GM19328 (cell line): ENCODE measurements at regions not wholly inside any gene's neighbourhood (a gene's known extent, or its start where the extent isn't known, plus 50 kb on each side); places are given as distances from the start of the nearest gene placed in this dataset.
"Not testable (repeated sequence)": the region's sequence is repeated elsewhere in the genome, so short reads cannot be mapped to it uniquely, and the experiment has no call there.

ENCODE experiments used
- ATAC-seq: cut with Tn5 transposase; IDR thresholded peaks from one replicate; pipeline ENCODE4 v1.9.1; 2021; ENCODE audit warnings: mild to moderate bottlenecking, moderate library complexity; ENCODE audit not compliant: unreplicated experiment

DNA sequence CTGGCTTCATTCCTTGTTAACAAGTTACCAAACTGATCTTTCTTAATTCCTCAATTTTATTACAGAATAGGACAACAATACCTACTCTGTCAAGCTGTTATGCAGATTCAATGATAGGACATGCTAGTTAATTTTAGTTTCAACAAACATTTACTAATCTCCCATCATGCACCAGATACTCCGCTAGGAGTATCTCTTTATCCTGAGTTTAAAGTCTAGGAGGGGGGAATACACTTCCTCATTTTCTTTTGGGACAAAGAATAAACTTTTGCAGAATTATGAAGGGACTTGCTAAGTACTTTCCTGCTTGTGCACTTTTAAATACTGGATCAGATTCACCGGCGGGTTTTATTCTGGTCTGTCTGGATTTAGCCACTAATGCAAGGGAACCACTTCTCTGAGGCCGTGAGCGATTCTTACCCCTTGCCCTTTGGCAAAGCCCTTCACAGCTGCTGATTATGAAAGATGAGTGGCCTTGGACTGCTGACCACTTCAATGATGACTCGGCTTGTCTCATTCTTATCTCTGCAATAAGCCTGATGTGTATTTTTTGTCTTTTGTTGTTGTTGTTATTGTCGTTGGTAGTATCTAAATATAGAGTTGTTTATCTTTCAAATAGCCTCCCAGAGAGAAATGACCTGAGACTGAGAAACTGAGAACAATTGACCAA lies 73.9 kb downstream of the RMI1 start:
- ATAC-seq = no peak

DNA sequence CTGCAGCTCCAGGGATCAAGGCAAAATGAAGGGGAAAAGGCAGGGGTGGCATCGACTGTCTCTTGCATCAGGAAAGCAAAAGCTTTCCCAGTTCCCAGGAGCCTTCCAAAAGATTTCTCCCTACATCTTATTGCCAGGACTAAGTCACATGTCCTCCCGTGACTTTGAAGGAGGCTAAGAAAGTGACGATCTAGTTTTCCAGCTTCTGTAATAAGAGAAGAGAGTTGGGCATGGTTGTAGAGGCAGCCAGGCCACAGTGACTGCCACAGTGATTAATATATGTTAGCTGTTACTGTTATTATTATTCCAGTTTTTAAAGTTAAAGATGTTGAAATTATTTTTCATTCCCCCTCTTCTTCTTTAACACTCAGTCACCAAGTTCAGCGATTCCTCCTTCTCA lies 77.1 kb downstream of the RMI1 start:
- ATAC-seq = no peak

DNA sequence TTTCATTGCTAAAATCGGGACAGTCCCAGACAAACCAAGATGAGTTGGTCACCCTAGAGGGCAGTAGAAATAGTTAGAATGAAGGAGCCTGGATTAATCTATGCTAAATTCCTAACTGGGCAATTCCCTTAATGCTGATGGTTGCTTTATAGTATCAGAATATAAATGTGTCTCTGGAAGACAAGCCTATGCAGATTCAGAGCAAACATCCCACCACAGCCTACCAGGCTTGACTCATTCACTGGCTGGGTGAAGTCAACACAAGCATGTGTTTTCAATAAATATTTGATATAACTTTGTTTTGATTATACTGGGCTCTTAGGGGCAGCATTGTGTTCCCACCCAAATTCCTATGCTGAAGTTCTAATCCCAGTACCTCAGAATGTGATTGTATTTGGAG lies 79.3 kb downstream of the RMI1 start:
- ATAC-seq = no peak

DNA sequence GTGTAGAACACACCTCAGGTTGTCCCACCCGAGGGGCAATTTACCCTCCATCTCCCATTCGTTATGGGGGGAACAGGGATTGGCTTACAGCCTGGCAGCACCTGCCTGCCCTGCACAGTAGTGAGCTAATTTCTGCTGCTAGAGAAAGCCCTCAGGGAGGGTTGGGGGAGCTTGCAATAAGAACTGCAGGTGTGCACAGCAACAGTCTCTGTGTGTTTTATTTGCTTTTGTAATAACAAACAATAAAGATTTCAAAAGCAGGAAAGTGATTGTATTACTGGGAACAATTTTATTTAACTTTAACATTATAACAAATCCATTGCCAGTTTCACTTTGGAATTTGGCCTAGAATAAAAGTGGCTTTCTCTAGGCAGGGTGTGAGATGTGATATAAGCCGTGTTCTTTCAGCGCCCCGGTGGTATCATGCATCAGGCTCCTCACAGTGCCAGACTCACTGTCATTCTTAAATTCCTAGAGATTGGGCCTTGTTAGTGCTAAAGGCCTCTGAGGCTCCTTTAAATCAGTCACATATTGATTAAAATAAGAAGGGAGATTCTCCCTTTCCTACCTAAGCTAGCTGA lies 81.1 kb downstream of the RMI1 start:
- no peak for ATAC-seq

DNA sequence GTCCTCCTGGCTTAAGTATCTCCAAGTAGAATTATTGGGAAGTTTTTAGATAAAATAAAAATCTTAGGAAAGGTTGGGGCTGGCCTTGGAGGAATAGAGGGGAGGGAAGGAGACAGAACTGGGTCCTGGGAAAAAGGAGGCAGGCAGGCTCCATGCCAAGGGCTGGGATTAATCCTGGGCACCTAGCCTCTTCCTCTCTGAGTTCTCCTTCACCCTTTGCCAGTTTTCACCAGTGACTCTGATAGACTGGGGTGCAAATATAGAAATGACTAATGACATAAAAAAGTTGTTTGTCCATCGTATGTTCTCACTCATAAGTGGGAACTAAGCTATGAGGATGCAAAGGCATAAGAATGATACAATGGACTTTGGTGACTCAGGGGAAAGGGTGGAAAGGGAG lies 81.9 kb downstream of the RMI1 start:
- no peak for ATAC-seq

DNA sequence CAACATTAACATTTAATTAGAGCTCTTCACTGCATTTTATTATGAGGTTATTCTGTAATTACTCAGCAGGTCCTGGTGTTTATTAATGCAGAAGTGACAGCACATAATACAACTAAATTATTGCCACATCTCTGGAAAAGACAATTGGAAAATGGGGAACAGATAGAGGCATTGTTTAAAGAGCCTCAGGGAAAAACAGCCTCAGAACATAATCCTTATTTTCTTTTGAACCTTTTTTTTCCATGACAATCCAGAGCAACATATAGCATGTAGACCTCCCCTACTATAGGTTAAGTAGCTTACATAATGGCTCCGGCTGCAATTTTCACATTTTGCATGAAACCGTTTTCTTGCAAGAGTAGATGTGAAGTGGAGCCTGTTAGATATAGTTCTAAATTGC lies 87.2 kb downstream of the RMI1 start:
- ATAC-seq = no peak

DNA sequence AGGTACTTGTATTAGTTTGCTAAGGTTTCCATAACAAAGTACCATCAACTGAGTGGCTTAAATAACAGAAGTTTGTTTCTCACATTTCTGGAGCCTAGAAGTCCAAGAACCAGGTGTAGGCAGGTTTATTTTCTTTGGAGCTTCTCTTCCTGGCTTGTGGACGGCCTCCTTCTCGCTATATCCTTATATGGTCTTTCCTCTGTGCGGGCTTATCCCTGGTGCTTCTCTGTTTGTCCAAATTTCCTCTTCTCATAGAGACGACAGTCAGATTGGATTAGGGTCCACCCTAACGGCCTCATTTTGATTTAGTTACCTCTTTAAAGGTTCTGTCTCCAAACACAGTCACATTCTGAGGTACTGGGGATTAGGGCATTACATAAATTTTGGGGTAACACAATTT lies 88.3 kb downstream of the RMI1 start:
- ATAC-seq = no peak

DNA sequence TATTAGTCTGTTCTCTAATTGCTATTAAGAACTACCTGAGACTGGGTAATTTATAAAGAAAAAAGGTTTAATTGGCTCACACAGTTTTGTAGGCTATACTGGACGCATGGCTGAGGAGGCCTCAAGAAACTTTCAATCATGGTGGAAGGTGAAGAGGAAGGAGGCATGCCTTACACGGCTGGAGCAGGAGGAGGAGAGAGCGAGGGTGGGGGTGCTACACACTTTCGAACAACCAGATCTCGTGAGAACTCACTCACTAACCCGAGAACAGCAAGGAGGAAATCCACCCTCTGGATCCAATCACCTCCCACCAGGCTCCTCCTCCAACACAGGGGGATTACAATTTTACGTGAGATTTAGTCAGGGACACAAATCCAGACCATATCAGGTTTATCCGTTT lies 90.0 kb downstream of the RMI1 start:
- no peak for ATAC-seq

DNA sequence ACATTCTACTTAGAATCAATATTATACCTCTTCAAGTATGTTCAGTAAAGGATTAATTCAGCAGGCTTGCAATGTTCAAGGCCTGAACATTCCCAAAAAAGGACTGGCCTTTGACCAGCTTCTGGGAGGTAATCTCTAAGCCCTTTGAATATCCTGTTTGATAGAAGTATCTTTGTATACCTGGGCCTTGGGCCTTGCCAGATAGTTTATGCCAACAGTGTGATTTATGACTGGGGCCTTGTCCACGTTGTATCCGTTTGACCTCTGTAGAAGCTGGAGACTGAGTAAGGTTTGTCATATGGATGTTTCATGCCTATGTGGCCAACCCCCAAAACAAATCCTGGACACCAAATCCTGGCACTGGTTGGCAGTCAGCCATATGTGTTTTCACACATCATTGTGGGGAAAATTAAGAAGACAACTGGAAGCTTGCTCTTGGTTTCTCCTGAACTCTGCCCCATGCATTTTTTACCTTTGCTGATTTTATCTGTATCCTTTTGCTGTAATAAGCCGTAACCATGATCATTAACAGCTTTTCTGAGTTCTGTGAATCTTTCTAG lies 92.1 kb downstream of the RMI1 start:
- ATAC-seq = no peak

DNA sequence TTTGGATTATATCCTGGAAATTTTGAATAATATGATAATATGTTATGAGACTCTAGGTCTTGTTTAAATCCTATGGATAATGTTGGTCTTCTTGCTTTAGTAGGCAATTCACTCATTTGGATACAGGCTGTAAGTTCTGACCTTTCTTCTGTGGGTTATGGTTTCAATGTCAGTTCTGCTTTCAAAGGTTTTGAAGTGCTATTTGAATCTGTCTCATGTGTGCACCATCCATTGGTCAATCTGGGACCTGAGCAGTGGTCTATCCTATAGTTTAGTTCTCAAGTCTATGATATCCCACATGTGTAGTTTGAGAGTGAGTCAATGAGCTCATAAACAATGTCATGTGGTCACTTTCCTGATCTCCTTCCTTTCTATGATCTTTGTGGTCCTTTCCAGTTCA lies 94.4 kb downstream of the RMI1 start:
- ATAC-seq = no peak

DNA sequence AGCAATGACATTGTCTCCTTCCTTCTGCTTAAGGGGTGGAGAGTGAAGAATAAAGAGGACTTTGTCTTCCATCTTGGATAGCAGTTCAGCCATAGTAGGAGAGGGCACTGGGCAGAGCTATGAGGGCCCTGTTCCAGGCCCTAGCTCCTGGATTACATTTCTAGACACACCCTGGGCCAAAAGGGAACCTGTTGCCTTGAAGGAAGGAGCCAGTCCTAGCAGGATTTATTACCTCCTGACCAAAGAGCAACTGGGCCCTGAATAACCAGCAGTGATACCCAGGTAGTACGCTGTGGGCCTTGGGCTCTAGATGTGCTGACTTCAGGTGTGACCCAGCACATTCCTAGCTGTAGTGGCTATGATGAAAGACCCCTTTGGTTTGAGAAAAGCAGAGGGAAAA lies 95.8 kb downstream of the RMI1 start:
- ATAC-seq = no peak

DNA sequence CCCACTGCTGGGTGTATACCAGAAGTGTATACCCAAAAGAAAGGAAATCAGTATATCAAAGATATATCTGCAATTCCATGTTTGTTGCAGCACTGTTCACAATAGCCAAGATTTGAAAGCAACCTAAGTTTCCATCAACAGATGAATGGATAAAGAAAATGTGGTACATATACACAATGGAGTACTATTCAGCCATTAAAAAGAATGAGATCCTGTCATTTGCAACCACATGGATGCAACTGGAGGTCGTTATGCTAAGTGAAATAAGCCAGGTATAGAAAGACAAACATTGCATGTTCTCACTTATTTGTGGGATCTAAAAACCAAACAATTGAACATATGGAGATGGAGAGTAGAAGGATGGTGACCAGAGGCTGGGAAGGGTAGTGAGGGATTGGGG lies 97.2 kb downstream of the RMI1 start:
- not testable (repeated sequence) for ATAC-seq

DNA sequence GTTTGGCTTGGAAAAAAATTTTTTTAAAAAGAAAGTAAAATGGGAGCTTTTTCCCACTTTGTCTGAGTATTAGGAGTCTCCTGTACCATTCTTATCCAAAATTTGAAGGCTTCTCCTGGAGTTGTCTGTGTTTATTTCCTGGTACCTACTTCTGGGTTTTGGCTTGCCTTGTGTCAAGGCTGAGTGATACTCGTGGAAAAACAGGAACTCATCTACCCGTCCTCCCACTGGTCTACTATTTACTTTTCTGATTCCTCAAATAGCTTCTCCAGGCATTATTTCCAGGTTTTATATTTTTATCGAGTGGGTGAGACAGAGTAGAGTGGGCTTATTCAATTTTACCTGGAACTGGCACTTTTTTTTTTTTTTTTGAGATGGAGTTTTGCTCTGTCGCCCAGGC lies 99.4 kb downstream of the RMI1 start:
- ATAC-seq = no peak

DNA sequence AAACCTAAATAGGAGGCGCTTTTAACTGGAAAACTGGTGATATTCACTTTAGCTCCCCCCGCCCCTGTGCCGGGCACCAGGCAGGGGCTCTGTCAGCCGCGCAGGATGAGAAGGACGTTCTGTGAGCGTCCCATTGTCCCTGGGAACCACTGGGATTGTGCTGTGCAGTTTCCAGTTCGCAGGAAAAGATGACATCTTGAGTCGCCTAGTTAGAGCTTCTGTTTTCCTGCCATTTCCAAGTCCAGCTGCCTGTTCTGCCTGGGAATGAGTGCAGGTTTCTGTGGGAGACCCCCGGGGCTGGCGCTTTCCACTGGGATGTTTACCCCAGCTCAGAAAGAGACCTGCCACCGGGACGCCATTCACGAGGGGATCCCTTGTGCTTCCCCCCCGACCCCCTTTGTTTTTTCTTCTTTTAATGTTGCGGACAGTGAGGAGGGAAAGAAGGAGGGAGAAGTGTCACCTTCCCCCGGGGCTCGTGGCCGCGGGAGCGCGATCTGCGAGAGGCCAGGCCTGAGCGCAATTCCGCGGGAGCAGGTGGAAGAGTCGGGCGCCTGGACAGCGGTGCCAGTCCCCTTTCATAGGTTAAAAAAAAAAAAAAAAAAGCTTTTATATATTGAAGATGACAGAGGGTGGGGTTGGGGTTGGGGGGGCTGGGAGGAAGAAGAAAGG lies 121.5 kb downstream of the RMI1 start:
- no peak for ATAC-seq

DNA sequence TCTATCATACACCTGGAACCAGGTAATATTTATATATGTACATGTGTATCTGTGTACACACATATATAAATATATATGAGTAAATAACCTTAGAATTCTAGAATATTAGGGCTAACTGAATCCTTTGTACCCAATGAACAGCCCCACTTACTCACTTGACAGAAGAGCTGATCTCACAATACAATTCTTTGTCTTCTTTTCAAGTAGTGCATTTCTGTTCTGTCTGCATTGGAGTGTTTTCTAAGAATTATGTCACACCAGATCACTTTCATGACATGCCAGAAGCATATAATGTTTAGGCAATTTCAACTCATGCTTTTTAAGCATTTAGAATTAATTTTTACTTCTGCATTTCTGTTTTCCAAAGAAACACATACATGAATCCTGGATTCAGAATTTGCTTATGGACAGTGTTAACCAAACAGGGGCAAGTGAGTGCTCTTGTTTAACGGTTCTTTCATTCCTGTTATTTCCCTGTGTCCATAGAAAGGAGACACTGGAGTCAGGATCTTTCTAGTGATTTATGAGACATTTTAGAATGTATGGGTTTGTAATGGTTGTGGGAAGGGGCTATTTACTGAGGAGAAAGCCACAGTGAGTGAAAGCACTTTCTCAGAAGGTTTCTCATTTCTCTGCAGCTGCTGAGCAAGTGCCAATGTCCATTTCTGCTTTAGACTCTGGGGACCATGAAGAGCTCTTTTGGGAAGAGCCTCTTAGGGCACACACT lies 123.2 kb downstream of the RMI1 start:
- no peak for ATAC-seq

DNA sequence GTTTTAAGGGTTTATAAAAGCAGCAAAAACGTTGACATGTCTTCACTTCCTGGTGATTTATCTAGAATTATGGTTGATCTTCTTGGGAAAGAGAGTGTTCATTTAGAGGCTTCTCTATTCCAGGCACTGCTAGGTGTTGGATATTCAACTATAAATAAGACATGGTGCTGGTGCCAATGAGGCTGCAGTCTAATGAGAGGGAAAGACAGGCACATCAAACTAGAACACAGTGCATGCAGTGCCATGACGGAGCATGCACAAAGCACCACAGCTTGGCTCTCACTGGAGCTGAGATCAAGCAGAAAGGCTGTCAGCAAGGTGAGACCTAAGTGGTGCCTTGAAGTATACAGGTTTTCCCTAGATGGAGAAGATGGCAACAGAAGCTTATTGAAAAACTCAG lies 126.5 kb downstream of the RMI1 start:
- no peak for ATAC-seq

DNA sequence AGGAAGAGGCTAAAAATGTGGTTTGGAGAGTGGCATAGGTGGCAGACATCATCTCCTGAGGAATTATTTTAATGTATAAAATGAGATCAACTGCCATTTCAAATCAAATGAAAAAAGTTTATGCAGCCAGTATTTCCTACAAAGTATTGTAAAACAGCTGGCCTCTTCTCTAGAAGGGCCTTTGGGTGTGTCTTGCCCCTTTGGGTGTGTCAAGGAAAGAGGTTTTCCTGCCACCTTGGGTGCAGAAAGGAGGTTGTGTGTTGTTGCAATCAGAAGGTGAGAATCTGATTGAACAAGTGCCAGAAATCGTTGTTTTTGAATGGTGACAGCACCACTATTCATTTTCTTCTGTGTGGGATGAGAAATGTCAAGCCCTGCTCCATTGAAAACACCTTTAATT lies 127.4 kb downstream of the RMI1 start:
- ATAC-seq = no peak

DNA sequence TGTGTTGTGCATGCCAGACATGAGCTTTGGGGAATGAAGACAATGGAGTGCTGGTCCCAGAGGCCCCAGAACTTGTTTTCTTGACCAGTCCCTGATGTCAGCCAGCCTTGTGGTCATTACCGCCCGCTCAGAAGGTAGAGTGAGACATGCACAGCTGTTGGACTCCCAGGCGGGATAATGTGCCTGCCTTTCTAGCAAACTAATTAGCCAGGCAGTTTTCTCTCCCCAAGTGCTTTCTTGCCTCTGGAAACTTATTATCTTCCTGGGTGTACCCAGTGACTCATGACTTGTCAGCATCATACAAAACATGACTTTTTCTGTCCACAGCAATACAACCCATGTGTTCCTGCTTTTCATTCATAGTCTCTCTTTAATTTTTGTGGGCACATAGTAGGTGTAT lies 131.1 kb downstream of the RMI1 start:
- ATAC-seq = no peak

DNA sequence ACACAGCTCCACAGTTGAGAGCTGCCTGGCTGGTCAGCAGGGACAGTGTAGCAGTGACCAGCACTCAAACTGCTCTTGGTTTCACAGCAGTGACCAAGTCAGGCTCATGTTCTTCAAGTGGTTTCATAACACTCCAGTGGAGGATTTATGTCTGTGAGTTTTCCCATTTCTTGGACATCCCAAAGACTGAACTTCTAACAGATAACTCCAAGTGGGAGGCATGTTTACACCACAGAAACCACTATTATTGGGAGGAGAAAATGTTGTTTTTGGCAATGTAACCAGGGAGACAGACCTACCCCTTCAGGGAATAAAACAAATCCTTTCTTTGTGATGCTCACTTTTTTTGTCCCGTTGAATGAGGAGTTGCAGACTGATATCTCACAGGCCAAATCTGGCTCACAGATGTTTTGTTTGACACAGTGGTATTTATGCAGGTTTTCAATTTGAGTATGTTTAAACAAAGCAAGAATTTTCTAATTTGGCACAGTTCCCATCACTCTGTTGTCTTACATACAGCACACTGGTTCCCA lies 141.5 kb downstream of the RMI1 start:
- no peak for ATAC-seq

DNA sequence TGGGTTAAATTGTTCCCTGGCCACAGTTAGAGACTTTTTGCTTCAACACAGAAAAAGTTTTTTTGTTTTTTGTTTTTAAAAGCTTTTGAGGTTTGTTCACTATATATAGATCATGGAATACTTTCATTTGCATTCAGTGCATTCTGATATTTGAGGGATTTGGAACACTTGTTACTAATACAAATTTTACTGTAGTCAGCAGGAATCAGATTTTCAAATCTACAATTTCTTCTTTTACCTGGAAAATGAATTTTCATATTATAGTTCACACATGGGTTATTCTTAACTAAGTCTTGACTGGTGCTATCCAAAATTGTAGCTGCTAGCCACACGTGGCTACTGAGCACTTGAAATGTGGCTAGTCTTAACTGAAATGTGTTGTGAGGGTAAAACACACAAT lies 142.0 kb downstream of the RMI1 start:
- ATAC-seq = no peak

DNA sequence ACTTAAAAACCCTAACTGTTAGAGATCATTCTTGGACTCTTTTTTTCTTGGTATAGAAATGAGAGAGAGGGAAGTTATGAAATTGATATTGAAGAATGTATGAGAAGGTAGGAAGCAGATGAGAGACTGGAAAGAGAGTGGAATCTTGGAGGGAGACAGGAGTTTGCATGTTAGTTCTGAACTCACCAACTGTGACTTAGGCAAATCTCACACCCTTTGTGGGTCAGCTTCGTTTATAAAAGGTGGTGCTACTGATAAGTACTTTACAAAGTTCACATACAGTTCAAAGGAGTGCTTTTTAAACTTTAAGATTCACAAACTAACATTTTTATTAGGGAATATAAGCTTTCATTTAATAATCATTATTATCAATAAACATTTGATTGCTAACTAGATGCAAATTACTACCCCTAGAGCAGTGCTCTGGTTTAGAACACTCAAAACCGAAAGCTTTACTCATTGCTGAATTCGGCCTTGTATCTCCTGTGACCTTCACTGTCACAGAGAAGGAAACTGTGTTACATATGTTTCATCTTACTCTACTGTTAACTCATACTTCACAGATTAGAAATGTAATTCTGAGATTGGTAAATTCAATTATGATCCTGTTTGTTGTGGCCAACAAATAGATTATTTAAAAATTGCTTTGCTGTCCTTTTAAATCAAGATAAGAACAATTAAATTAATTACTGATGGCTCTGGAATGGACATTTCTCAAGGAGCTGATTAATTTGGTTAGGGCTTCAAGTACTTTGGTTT lies 143.2 kb downstream of the RMI1 start:
- ATAC-seq = peak; percentile 99
